ENCODE measurements at regions not wholly inside any gene's neighbourhood (a gene's known extent, or its start where the extent isn't known, plus 50 kb on each side); places are given as distances from the start of the nearest gene placed in this dataset.

DNA sequence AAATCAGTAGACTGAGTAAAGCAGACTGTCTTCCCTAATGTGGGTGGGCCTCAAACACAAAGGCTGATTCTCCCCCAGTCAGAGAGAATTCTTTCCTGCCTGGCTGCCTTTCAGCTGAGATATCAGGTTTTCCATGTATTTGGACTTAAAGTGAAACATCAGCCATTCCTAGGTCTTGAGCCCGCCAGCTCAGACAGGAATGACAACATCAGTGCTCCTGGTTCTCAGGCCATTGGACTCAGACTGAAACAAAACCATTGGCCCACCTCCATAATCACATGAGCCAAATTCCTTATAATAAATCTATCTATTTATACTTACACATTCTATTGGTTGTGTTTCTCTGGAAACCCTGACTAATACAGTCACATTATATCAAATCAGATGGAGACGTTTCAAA is 56.7 kb upstream of the CLPB start:
- H3K4me3 ChIP-seq: no peak overlapping the region
- ATAC-seq (ENCODE audit: insufficient number of reproducible peaks, low FRiP score, low read depth) (no peak), DNase-seq (ENCODE audit: low spot score) (no peak)
- TF ChIP-seq, protein P1, sequence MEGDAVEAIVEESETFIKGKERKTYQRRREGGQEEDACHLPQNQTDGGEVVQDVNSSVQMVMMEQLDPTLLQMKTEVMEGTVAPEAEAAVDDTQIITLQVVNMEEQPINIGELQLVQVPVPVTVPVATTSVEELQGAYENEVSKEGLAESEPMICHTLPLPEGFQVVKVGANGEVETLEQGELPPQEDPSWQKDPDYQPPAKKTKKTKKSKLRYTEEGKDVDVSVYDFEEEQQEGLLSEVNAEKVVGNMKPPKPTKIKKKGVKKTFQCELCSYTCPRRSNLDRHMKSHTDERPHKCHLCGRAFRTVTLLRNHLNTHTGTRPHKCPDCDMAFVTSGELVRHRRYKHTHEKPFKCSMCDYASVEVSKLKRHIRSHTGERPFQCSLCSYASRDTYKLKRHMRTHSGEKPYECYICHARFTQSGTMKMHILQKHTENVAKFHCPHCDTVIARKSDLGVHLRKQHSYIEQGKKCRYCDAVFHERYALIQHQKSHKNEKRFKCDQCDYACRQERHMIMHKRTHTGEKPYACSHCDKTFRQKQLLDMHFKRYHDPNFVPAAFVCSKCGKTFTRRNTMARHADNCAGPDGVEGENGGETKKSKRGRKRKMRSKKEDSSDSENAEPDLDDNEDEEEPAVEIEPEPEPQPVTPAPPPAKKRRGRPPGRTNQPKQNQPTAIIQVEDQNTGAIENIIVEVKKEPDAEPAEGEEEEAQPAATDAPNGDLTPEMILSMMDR (IDR thresholded peaks at IDR 0.05): no peak
- no peak overlapping the region for H3K27ac ChIP-seq
- no peaks in the 10 kb centered on the region for H3K4me1 ChIP-seq (ENCODE audit: control insufficient read depth in 1 of 2, low read depth in 2 of 2)
- no peaks in the 10 kb centered on the region for H3K27me3 ChIP-seq (replicated peaks; ENCODE audit: insufficient read depth)
- no peaks in the 10 kb centered on the region for H3K36me3 ChIP-seq
- H3K9me3 ChIP-seq: no peaks in the 10 kb centered on the region

Data from thoracic aorta (tissue), 2 donors.